GM21619 (cell line): ENCODE measurements at regions not wholly inside any gene's neighbourhood (a gene's known extent, or its start where the extent isn't known, plus 50 kb on each side); places are given as distances from the start of the nearest gene placed in this dataset.

Source experiments
- ATAC-seq: cut with Tn5 transposase; IDR thresholded peaks from one replicate; pipeline ENCODE4 v1.9.1; 2021; ENCODE audit not compliant: unreplicated experiment

- no peak for ATAC-seq
Observed at GRCh38 chr4:111813555-111814140, 331.6 kb upstream of the FAM241A start.

- no peak for ATAC-seq
Observed at GRCh38 chr4:111814961-111815360, 330.3 kb upstream of the FAM241A start.

- no peak for ATAC-seq
Observed at GRCh38 chr4:111821342-111821741, 323.9 kb upstream of the FAM241A start.

GRCh38 chr4:111836601-111837000, 308.7 kb upstream of the FAM241A start:
- ATAC-seq = no peak

- ATAC-seq = no peak
Observed at GRCh38 chr4:111837761-111838160, 307.5 kb upstream of the FAM241A start.

- peak; percentile 65 for ATAC-seq
Observed at GRCh38 chr4:111838406-111838930, 306.8 kb upstream of the FAM241A start.

- no peak for ATAC-seq
Observed at GRCh38 chr4:111839141-111839540, 306.1 kb upstream of the FAM241A start.

GRCh38 chr4:111842336-111842735, 302.9 kb upstream of the FAM241A start:
- no peak for ATAC-seq

- ATAC-seq = peak; percentile 48
Observed at GRCh38 chr4:111847296-111848008, 297.8 kb upstream of the FAM241A start.

- no peak for ATAC-seq
Observed at GRCh38 chr4:111849746-111850284, 295.4 kb upstream of the FAM241A start.

- ATAC-seq = peak; percentile 78
Observed at GRCh38 chr4:111854494-111855087, 290.7 kb upstream of the FAM241A start.

- ATAC-seq = no peak
Observed at GRCh38 chr4:111855308-111855707, 289.9 kb upstream of the FAM241A start.

- ATAC-seq = no peak
Observed at GRCh38 chr4:111864066-111864465, 281.2 kb upstream of the FAM241A start.

- no peak for ATAC-seq
Observed at GRCh38 chr4:111869339-111869738, 275.9 kb upstream of the FAM241A start.

- no peak for ATAC-seq
Observed at GRCh38 chr4:111871802-111872201, 273.5 kb upstream of the FAM241A start.

- ATAC-seq = no peak
Observed at GRCh38 chr4:111873801-111874200, 271.5 kb upstream of the FAM241A start.

- ATAC-seq = no peak
Observed at GRCh38 chr4:111879539-111879938, 265.7 kb upstream of the FAM241A start.

GRCh38 chr4:111880116-111880515, 265.1 kb upstream of the FAM241A start:
- no peak for ATAC-seq

- no peak for ATAC-seq
Observed at GRCh38 chr4:111883557-111883999, 261.7 kb upstream of the FAM241A start.

GRCh38 chr4:111890412-111890811, 254.8 kb upstream of the FAM241A start:
- no peak for ATAC-seq

GRCh38 chr4:111905511-111905910, 239.7 kb upstream of the FAM241A start:
- peak; percentile 79 for ATAC-seq

- ATAC-seq = no peak
Observed at GRCh38 chr4:111919639-111920038, 225.6 kb upstream of the FAM241A start.
